HG02623 (cell line): ENCODE measurements at regions not wholly inside any gene's neighbourhood (a gene's known extent, or its start where the extent isn't known, plus 50 kb on each side); places are given as distances from the start of the nearest gene placed in this dataset.
A peak's percentile ranks its signal among the peaks of the same experiment; 100 is the strongest.

Source experiments
- ATAC-seq: cut with Tn5 transposase; IDR thresholded peaks from one replicate; pipeline ENCODE4 v1.9.1; 2021; ENCODE audit warnings: moderate library complexity; ENCODE audit not compliant: unreplicated experiment

- peak; percentile 39 for ATAC-seq
Observed at GRCh38 chr5:115377468-115378217, 81.2 kb upstream of the CCDC112 start.

- no peak for ATAC-seq
Observed at GRCh38 chr5:115375893-115376292, 79.4 kb upstream of the CCDC112 start.

GRCh38 chr5:115374057-115374775 lies 77.8 kb upstream of the CCDC112 start:
- ATAC-seq: no peak

GRCh38 chr5:115372146-115372545 lies 75.7 kb upstream of the CCDC112 start:
- no peak for ATAC-seq

- no peak for ATAC-seq
Observed at GRCh38 chr5:115369430-115370144, 73.1 kb upstream of the CCDC112 start.

GRCh38 chr5:115366223-115366622 lies 69.8 kb upstream of the CCDC112 start:
- ATAC-seq: no peak

GRCh38 chr5:115363879-115364278 lies 67.4 kb upstream of the CCDC112 start:
- no peak for ATAC-seq

GRCh38 chr5:115360046-115360685 lies 63.7 kb upstream of the CCDC112 start:
- ATAC-seq: no peak

- no peak for ATAC-seq
Observed at GRCh38 chr5:115355767-115356381, 59.4 kb upstream of the CCDC112 start.

- no peak for ATAC-seq
Observed at GRCh38 chr5:115355095-115355494, 58.6 kb upstream of the CCDC112 start.

- no peak for ATAC-seq
Observed at GRCh38 chr5:115354246-115354645, 57.8 kb upstream of the CCDC112 start.

- no peak for ATAC-seq
Observed at GRCh38 chr5:115352571-115352970, 56.1 kb upstream of the CCDC112 start.

GRCh38 chr5:115351356-115352195 lies 55.1 kb upstream of the CCDC112 start:
- ATAC-seq: no peak

- no peak for ATAC-seq
Observed at GRCh38 chr5:115350894-115351293, 54.4 kb upstream of the CCDC112 start.

- no peak for ATAC-seq
Observed at GRCh38 chr5:115349001-115349817, 52.8 kb upstream of the CCDC112 start.

- ATAC-seq: no peak
Observed at GRCh38 chr5:115348175-115348574, 51.7 kb upstream of the CCDC112 start.
